ENCODE measurements at regions not wholly inside any gene's neighbourhood (a gene's known extent, or its start where the extent isn't known, plus 50 kb on each side); places are given as distances from the start of the nearest gene placed in this dataset.

GRCh38 chr13:30818323-30818960, 83.1 kb downstream of the ALOX5AP start:
- no peak for TF ChIP-seq POLR2A (IDR thresholded peaks at IDR 0.05)
- TF ChIP-seq CTCF (IDR thresholded peaks at IDR 0.05), result no peak
